OCI-M2 (cell line): ENCODE measurements at regions not wholly inside any gene's neighbourhood (a gene's known extent, or its start where the extent isn't known, plus 50 kb on each side); places are given as distances from the start of the nearest gene placed in this dataset.
A peak's percentile ranks its signal among the peaks of the same experiment; 100 is the strongest.
"Not testable (repeated sequence)": the region's sequence is repeated elsewhere in the genome, so short reads cannot be mapped to it uniquely, and the experiment has no call there.

Experiments used
- DNase-seq: peaks from one replicate; lab custom pipeline; 2025; ENCODE audit not compliant: unreplicated experiment; lab: John Stamatoyannopoulos, UW

DNA sequence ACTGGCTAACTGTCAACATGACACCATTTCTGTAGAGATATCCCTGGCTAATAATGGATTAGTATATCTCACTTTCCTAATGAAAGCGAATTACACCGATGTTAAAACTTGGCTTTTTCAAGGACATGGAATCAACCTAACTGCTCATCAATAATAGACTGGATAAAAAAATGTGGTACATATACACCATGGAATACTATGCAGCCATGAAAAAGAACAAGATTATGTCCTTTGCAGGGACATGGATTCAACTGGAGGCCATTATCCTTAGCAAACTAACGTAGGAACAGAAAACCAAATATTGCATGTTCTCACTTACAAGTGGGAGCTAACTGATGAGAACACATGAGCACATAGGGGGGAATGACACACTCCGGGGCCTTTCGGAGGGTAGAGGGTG lies 62.6 kb downstream of the ZIC1 start:
- no peak for DNase-seq

DNA sequence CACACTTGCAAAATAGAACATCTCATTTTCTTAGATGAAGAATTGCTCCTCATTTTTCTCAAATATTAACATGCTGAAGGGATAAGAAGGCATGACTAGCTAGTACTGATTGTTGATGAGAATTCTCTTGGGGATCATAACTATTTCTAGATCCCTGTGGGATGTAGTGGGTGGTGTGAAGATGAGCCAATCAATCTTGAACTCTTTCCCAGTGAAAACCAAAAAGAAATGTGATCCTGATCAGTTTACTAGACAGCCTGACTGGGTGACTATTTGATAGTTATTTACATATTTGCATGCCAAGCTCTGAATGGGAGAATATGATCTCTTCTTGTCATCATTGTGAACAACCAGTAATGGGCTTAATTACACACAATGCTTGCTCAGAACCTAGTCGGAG lies 63.7 kb downstream of the ZIC1 start:
- DNase-seq: no peak

DNA sequence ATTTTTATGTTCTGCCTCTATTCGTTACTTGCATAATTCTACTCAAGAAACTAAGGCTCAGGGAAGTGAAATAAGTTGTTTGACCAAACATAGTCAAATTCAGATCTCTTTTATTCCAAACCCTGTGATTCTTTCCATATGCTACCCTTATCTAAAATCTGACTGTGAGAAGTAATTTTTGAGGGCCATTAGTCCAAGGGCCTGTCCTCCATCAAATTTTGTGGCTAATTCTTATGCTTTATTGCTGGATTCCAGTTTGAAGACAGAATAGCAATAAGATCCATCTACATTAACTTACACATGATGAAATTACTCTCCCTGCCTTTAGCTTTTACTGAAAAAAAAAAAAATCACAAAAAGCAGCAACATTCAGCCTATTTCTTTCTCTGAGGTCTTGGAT lies 74.0 kb downstream of the ZIC1 start:
- no peak for DNase-seq

DNA sequence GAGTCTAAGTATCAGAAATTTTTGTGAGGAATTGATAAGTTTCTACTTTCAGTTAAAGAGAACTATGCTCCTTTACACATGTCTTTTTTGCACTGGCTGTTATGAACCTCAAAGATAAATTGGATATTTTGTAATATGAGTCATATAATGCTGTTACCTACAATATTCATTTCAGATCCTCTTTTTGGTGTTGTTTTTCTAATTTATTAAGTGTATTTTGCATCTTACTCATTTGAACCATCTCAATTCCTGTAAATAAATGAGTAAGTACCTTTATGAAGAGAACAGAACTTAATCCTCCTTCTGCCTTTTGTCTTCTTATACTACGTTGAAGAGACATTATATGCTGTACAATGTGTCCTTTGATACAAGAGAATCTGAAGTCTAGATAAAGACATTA lies 74.4 kb downstream of the ZIC1 start:
- no peak for DNase-seq

DNA sequence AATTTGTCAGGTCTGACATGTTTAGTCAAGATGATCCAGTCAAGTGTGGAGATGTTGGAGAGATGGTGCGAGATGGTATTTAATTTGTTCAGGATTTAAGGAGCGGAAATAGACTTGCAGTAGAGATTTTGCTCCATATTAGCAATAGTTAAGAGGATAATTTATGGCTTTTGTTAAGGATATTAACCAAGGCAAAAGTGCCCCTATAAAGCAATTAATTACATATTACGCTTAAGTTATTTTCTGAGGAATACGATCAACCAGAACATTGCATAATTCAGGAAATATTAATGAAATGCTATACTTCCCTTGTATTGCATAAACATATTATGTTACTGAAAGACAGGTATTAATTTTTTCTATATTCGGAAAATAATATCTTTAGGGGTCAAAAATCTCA lies 83.9 kb downstream of the ZIC1 start:
- DNase-seq: no peak

DNA sequence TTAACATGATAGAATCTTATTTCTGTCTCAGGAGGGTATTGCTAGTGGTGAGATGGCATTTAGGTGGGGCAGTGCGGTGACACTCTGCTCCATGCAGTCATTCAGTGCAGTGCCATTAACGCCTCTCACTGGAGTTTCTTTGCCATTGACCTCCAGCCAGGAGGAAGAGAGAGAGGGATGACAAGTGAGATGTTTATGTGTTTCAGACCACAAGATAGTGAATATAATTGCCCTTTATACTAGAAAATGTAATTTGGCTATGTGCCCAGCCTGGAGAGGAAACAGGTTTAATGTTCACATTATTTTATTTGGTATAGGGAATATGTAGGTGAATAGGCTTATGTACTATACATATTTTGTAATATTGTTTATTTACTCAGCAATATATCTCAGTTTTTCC lies 84.5 kb downstream of the ZIC1 start:
- DNase-seq: no peak

DNA sequence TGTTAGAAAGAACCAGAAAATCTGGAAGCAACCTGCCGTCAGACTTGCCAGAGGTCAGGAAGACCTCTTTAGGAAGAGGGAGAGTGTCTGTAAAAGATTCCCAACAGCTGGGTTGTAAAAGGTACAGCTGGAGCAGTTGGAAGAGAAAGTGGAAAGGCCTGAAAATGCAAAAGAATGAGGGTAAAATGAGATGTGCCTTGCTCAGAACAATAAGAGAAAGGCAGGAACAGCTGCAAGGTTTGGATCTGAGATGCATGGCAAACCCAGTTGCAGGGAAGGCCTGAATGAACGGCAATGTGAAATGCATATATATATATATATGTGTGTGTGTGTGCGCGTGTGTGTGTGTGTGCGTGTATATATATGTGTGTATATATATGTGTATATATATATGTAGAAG lies 88.1 kb downstream of the ZIC1 start:
- no peak for DNase-seq

DNA sequence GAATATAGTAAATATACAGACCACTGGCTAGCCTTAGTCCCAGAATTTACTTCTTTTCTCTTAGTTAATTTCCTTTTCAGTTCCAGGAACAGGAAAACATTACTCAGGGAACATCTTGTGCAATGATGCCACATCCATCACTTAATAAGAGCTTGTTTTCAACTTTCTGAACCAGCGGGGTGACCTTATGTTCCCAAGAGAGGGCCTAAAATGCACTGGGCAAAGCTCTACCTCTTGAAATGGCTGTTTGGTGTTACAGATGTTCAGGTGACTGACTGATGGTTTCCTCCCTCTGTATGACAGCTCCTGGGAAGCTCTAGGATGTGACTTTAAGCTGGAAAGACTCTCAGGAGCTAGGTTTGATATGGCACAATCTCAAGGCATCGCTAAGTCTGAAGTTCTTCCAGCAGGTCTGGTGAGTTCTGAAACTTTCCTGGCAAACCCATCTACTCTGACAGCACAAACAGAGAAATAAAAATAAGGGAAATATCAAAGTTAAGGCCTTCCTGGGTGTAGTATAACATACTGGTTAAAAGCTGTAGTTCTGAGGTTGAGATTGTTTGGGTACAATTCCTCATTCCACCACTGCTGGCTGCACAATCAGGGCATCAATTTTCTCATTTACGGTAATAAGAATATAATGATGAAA lies 98.6 kb downstream of the ZIC1 start:
- no peak for DNase-seq

DNA sequence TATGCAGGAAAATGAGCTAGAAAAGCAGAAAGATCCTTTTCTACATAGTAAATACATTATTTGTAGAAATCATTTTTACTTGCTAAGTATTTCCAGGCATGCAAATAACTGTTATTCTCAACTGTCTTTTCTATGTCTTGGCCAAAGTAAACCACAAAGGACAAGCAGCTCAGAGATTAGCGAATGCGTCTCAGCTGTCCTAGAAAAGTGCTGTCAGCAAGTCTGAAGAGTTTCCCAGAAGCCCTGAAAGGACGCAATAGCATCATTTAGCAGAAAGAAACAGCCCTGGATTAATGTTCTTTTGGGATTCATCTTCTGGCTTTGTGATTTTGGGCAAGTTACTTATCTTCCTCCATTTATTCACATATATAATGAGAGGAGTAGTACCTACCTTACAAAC lies 100.3 kb downstream of the ZIC1 start:
- no peak for DNase-seq

DNA sequence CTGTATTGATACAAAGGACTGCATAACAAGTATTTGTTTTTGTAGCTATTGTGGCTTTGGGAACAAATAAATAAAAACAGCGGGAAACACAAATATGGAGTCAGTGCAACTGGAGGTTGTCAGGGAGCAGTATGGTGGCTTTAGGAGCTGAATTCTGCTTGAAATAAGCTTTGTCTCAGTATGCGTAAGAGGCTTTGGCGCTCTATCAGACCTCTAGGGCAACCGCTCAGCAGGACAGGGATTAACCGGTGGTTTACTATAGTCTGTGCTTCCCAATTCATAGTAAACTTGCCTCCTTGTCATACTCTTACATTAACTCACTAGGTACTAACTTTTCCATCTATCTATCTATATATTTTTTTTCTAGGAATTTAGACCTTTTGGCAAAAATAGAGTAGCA lies 104.6 kb downstream of the ZIC1 start:
- no peak for DNase-seq

DNA sequence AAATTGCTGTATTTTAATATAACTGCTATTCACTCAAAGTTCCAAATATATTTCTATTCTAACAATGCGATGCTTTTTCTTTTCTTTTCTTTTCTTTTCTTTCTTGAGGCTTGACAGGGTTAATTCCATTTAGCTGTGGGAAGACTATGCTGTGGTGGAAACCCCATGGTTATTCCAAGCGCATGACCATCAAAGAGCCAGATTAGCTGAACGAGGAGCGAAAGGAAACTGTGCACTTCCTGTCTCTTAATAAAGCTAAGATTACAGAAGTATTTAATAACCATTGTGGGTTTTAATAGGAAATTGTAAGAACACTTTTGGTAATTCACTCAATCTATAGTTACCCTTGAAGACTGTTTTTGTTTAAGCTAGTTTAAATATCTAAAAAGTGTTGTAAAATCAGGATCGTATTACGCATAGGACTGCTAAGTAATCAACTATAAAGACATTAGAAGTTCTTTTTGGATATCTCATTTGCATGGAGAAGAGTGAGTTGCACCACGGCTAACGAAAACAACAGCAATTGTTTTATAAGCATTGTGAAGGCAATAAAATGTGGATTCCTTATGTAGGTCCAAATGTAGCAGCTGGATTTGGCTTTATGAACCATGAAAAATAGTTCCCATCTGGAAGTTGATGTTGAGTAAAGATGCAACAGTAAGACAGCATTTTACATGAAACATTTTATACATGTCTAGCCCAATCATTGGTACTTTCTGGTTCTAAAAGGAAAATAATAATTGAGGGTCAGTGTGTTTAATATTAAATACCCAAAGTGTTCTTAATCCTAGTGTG lies 105.4 kb downstream of the ZIC1 start:
- DNase-seq: no peak

DNA sequence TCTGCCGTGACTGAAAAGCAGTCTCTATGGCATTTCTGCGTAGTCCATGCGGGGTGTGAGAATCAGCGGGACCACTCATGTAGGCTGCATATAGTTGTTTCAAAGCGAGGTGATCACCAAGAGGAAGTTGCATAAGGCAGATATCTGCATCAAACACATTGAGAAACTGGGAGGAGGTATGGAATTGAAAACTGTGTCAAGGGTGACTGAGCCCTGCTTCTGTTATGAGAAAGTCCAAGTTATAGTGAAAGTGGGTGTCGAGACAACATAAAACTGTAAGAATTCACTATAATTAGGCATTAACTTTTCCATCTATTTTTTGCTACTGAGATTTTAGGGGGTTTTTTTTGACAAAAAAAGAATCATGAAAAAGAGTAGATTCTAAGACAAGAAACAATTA lies 109.3 kb downstream of the ZIC1 start:
- peak; percentile 33 for DNase-seq

DNA sequence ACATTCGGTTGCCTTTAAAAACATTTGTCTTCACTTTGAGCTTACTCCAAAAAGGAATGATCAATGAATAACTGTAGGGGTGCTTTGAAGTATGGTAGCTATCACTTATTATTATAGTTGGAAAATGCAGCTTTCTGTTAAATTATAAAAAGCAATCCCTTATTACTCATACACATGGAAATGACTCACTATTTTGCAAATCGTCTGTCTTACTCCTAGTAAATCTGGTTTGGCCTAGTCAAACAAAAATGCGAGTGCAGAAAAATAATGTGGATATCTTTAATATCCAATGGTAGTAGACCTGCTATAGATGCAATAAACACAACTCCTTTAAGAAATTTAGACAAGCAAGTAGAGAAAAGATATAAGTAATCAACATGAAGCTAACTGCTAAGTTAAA lies 112.5 kb downstream of the ZIC1 start:
- DNase-seq: no peak

DNA sequence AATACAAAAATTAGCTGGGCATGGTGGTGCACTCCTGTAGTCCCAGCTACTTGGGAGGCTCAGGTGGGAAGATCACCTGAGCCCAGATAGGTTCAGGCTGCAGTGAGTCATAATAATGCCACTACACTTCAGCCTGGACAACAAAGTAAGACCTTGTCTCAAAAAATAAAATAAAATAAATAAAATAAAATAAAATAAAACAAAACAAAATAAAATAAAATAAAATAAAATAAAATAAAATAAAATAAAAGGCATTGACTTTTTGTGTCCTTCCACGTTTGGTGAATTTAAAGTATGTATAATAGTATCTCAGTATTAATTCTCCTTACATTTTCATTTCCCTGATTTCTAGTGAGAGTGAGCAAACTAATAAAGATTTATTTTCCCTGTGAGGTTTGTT lies 113.6 kb downstream of the ZIC1 start:
- not testable (repeated sequence) for DNase-seq

DNA sequence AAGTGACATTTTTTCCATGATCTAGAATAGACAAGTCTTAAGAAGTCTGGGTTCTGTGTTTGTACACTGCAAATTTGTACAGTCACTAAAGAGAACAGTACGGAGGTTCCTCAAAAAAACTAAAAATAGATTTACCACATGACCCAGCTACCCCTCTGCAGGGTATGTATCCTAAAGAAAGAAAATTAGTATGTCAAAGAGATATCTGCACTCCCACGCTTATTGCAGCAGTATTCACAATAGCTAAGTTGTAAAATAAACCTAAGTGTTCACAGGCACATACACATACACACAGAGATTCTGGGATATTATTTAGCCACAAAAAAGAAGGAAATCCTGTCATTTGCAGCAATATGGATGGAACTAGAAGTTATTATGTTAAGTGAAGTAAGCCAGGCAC lies 120.4 kb downstream of the ZIC1 start:
- no peak for DNase-seq

DNA sequence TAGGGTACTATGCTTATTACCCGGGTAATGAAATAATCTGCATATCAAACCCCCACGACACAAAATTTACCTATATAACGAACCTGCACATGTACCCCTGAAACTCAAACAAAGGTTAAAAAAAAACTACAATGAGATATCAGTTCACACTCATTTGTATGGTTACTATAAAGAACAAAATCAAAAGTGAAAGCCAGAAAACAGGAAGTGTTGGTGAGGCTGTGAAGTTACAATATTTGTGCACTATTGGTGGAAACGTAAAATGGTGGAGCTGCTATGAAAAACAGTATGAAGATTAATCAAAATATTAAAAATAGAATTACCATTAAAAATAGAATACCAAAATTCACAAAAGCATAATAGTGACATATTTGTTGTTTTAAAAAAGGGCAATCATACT lies 128.9 kb downstream of the ZIC1 start:
- DNase-seq: no peak

DNA sequence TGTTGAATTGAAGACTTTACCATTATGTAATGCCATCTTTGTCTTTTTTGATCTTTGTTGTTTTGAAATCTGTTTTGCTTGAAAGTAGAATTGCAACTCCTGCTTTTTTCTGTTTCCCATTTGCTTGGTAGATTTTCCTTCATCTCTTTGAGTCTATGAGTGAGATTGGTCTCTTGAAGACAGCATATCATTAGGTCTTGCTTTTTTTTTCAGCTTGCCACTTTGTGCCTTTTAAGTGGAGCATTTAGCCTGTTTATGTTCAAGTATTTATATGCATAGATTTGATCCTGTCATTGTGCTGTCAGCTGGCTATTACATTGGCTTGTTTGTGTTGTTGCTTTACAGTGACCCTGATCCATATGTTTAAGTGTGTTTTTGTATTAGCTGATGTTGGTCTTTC lies 131.8 kb downstream of the ZIC1 start:
- no peak for DNase-seq

DNA sequence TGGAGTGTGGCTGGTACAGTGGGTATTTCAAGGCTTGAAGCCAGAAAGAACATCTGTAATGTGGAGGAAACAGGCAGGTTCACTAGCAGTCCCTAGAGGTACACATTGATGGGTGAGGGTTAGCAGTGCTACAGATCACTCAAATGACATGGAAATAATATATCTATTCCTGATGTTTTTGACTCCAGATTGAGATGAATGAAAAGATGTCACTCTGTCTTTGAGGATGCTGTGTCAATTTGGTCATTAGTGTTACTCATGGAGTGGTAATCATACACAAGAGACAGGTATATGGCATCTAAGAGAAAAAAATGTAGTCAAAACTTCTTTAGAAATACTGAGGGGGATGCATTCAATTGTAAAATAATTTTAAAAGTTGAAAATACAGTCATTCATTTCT lies 135.1 kb downstream of the ZIC1 start:
- no peak for DNase-seq

DNA sequence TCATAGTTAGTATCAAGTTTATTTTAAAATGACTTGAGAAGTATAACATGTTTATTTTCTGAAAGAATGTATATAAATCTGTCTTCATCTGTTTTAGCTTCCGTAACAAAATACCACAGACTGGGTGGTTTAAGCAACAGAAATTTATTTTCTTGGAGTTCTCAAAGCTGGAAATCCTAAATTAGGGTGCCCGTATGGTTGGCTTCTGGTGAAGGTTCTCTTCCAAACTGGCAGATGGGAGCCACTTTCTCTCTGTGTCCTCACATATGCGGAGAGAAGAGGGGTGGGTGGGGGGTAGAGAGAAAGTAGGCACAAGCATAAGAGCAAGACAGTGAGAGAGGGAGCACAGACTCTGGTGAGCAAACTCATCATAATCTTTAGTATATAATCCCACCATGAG lies 142.3 kb downstream of the ZIC1 start:
- no peak for DNase-seq

DNA sequence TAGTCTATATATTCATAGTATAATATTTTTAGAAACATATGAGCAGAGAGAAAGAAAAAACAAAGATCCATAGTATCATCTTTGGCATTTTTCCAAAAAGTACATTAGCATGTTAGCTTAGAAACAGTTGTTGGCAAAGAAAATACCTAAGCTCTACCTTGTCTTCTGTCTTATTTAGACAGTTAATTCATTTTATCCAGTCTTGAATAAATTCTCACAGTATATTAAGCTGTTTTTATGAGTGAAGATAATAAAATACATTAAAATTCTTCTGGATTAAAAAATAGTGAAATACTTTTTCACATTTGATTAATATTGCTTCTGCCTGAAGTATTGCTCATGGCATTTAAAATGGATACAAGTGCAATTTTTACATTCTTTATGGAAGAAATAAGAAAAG lies 145.2 kb downstream of the ZIC1 start:
- DNase-seq: no peak

DNA sequence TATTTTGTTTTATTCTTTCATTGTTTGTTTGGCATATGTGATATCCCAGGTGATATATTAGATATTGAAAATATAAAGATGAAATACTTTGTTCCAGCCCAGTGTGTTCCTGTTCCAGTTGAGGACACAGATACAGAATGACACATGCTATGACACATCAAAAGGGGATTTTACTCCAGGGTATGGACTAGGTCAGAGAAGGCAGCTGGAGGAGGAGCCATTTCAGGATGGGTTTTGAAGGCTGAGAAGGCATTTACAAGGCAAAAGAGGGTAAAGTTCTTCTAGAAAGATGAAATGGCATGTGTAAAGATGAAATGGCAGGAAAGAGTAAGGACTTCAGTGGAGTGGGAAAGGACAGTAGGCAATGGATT lies 163.8 kb downstream of the ZIC1 start:
- no peak for DNase-seq

DNA sequence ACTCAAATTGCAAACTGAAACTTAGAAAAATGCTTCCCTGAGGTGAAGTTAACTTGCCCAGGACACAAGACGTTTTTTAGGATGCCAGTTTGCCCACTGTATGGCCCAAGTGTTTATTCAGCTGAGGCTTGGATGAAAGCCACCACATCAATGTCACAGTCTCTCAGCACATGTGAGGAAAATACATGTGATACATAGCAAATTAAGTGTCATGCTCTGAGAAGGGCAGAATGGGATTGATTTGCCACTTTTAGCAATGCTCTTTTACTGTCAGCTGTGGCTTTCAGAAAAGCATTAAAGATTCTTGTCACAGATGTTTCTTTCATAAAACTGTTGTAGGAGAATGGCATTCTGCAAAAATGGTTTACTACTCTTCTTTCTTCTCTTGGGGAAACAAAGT lies 165.5 kb downstream of the ZIC1 start:
- DNase-seq: no peak

DNA sequence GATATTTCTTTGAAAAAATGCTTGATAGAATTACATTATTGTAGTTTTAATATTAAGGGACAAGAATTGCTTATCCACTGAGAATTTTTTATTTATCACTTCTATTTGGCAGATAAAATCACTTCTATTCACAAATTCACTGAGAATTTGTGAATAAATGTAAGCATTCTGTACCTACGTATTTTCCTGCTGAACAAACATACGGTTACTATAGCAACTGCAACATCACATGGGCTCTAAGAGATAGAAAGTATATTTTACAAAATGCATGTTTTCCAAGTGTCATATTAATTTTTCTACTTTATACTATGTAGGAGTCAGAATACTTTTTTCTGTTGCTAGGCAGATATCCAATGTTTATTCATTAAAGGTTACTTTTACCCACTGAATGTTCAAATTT lies 166.2 kb downstream of the ZIC1 start:
- no peak for DNase-seq
